ENCODE measurements at regions not wholly inside any gene's neighbourhood (a gene's known extent, or its start where the extent isn't known, plus 50 kb on each side); places are given as distances from the start of the nearest gene placed in this dataset.

DNA sequence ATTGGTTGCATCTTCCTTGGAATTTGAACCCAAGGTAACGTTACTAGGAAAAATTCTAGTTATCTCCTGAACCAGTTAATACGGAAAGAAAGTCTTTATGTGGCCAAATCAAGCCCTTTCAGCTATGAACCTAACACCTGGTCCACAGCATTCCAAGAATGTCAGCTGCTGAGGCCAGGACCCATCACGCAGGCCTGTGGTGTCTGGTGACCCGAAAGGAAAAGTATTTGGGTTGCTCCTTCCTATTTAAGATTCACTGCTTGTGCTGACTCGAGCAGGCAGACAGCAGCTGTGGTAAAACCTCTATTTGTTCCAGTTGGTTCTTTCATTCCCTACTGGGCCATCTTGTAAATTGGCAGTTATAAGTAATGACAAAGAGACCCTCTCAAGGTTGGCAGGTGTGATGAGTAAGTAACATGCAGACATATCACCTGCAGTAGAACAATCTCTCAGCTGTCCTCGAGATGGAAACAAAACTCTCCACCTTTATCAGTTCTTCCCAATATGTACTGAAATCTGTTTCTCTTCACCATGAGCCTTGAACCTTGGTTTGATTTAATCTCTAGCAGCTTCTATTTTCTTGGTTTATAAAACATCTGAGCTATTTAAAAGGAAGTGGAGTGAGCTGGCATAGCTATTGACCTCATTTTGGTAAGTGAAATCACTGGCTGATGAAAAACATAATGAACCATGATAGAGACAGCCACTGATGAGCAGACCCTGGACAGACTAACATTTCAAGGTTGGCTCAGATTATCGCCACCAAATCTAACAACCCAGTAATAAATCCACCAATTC, 182.1 kb upstream of the SMIM31 start:
- H3K9ac ChIP-seq (ENCODE audit: low read depth in 2 of 2, low read length in 2 of 2): no peak overlapping the region
- H3K4me1 ChIP-seq: no peaks in the 10 kb centered on the region
- no peak for DNase-seq
- H3K36me3 ChIP-seq: no peaks in the 10 kb centered on the region
- H3K4me3 ChIP-seq: no peak overlapping the region
- H3K9me3 ChIP-seq: no peaks in the 10 kb centered on the region
- intact Hi-C loops (cut with DNase I): no loop called here
- no peak overlapping the region for H3K27ac ChIP-seq
- TF ChIP-seq, protein P1, sequence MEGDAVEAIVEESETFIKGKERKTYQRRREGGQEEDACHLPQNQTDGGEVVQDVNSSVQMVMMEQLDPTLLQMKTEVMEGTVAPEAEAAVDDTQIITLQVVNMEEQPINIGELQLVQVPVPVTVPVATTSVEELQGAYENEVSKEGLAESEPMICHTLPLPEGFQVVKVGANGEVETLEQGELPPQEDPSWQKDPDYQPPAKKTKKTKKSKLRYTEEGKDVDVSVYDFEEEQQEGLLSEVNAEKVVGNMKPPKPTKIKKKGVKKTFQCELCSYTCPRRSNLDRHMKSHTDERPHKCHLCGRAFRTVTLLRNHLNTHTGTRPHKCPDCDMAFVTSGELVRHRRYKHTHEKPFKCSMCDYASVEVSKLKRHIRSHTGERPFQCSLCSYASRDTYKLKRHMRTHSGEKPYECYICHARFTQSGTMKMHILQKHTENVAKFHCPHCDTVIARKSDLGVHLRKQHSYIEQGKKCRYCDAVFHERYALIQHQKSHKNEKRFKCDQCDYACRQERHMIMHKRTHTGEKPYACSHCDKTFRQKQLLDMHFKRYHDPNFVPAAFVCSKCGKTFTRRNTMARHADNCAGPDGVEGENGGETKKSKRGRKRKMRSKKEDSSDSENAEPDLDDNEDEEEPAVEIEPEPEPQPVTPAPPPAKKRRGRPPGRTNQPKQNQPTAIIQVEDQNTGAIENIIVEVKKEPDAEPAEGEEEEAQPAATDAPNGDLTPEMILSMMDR (IDR thresholded peaks at IDR 0.05): no peak
- no peaks in the 10 kb centered on the region for H3K27me3 ChIP-seq

DNA sequence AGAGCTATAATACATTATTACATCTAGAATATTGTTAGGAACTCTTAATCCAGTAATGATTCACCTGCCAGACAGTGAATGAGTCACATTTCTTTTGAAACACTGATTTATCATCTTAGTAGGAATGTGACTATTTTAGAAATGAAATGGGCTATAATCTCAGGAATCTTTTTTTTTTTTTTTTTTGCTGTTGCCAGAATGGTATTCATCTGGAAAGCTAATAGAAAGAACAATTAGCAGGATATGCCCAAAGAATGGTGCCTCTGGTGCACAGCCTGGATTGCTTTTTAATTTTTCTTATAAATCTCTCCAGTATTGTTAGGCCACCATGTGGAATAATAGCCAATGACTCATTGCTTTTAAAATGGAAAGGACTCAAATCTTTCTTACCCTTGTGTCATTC, 181.1 kb upstream of the SMIM31 start:
- no peaks in the 10 kb centered on the region for H3K9me3 ChIP-seq
- TF ChIP-seq, protein P1 (IDR thresholded peaks at IDR 0.05): no peak
- intact Hi-C loops (cut with DNase I): no loop called here
- H3K4me3 ChIP-seq: no peak overlapping the region
- no peak for DNase-seq
- no peaks in the 10 kb centered on the region for H3K36me3 ChIP-seq
- no peak overlapping the region for H3K27ac ChIP-seq
- no peak overlapping the region for H3K9ac ChIP-seq (ENCODE audit: low read depth in 2 of 2, low read length in 2 of 2)
- H3K4me1 ChIP-seq: no peaks in the 10 kb centered on the region
- no peaks in the 10 kb centered on the region for H3K27me3 ChIP-seq

DNA sequence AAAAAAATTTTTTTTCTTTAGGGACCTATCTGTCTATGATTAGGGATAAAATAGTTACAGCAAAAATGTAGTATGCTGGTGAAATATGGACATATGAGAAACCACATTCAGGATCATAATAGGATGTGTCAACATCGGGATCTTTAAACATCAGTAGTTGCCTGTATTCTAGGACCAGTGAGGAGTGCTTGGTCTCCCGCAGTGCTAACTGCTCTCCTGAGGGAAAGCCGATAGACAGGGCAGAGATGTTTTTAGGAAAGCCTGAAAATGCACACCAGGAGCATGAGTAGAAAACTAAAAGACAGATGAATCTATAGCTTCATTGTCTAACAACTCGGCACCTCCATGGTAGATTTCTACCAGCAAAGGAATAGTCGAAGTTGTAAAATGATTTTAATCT, 178.1 kb upstream of the SMIM31 start:
- Histone ChIP-seq H3K9me3 (no peaks in the 10 kb centered on the region), H3K36me3 (no peaks in the 10 kb centered on the region), H3K4me1 (no peaks in the 10 kb centered on the region), H3K27ac (no peak overlapping the region), H3K27me3 (no peaks in the 10 kb centered on the region), H3K4me3 (no peak overlapping the region), H3K9ac (ENCODE audit: low read depth in 2 of 2, low read length in 2 of 2) (no peak overlapping the region)
- TF ChIP-seq, protein P1 (IDR thresholded peaks at IDR 0.05): no peak
- no peak for DNase-seq
- intact Hi-C loops (cut with DNase I): no loop called here

DNA sequence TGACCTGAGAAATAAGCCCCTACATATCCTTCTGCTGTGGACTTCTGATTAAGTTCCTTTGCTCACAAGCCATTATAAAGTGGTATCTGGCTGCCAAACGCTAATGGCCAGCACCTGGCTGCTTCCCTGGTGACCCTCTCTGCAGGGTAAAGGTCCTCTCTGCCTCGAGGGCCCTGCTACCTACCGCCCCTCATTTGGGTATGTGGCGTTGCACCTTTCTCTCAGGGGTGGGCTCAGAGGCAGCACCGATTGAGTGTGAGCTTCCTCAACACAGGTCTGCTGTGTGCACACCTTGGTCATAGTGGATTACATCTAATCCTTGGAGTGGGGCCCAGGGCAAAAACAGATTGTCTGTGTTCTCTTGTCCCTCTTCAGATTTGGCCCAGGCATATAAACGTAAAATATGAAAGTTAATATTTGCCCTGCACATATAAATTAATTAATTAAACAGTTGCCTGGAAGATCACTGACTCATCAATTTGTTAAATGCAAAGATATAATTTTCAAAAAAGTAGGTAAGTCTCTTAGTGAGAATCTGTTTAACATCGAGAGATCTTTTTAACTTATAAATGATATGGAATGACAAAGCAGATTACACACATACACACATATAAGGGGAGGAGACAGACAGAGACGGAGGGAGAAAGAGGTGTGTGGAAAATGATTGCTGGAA, 174.5 kb upstream of the SMIM31 start:
- H3K9ac ChIP-seq (ENCODE audit: low read depth in 2 of 2, low read length in 2 of 2): no peak overlapping the region
- H3K4me3 ChIP-seq: no peak overlapping the region
- intact Hi-C loops (cut with DNase I): no loop called here
- H3K36me3 ChIP-seq: no peaks in the 10 kb centered on the region
- TF ChIP-seq, protein P1 (IDR thresholded peaks at IDR 0.05): no peak
- no peaks in the 10 kb centered on the region for H3K27me3 ChIP-seq
- no peak overlapping the region for H3K27ac ChIP-seq
- no peaks in the 10 kb centered on the region for H3K4me1 ChIP-seq
- DNase-seq: no peak
- H3K9me3 ChIP-seq: no peaks in the 10 kb centered on the region

DNA sequence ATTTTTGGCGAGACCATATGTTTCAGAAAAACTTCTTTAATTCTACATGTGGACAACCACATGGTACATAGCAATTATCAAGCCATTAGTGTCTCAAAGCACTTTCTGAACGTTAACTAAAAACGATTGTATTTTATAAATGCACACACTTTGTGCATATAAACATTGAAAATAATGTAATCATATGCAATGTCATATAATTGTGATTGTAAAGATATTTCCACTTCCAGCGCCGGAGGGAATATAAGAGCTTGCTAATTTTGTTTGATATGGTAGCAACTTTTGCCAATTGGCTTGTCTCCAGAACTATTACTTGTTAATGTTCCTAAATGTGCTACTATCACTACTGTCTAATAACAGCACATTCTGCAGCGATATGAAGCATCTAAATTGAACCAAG, 162.3 kb upstream of the SMIM31 start:
- Histone ChIP-seq H3K4me1 (no peaks in the 10 kb centered on the region), H3K9me3 (no peaks in the 10 kb centered on the region), H3K36me3 (no peaks in the 10 kb centered on the region), H3K27me3 (no peaks in the 10 kb centered on the region), H3K9ac (ENCODE audit: low read depth in 2 of 2, low read length in 2 of 2) (no peak overlapping the region), H3K27ac (no peak overlapping the region), H3K4me3 (no peak overlapping the region)
- DNase-seq: no peak
- intact Hi-C loops (cut with DNase I): no loop called here
- TF ChIP-seq, protein P1 (IDR thresholded peaks at IDR 0.05): no peak
